Panc1 (cell line): ENCODE measurements at regions not wholly inside any gene's neighbourhood (a gene's known extent, or its start where the extent isn't known, plus 50 kb on each side); places are given as distances from the start of the nearest gene placed in this dataset.

Experiments used
- ATAC-seq: fragments of 200-7000 bp; cut with Tn5 transposase; 2 replicates; pipeline ENCODE4 v1.9.1; 2020; ENCODE audit warnings: mild to moderate bottlenecking, moderate library complexity
- BruUV-seq: library from RNA; stranded (reverse); fragments of 400-500 nt; replicated peaks from 2 replicates; lab custom pipeline; 2021; lab: Mats Ljungman, UMichigan
- CTCF ChIA-PET: fragments of 300-600 bp; sonication (Branson Sonifier 250); formaldehyde crosslinking; loops from one replicate; lab custom pipeline; 2022; ENCODE audit warnings: antibody characterized with exemption; lab: Charles Lee
- POLR2A ChIA-PET: fragments of 300-600 bp; sonication (Branson Sonifier 250); formaldehyde crosslinking; loops from one replicate; lab custom pipeline; 2022; ENCODE audit warnings: antibody characterized with exemption; lab: Charles Lee
- DNase-seq: peaks from one replicate; pipeline ENCODE4 v3.0.0-alpha.2; 2010; ENCODE audit warnings: low read depth, low spot score
- H3K27ac ChIP-seq: 2 replicates; pipeline ENCODE4 v1.5.1; 2011; ENCODE audit warnings: mild to moderate bottlenecking, low read length, inconsistent platforms
- H3K27me3 ChIP-seq: fragments of 200-500 bp; sonication (Bioruptor generic); 2 replicates; pipeline ENCODE4 v1.6.0; 2014; ENCODE audit warnings: low read length, inconsistent platforms; ENCODE audit not compliant: control insufficient read depth, insufficient read depth
- H3K36me3 ChIP-seq: fragments of 200-500 bp; sonication (Bioruptor generic); 2 replicates; pipeline ENCODE4 v1.5.1; 2014; ENCODE audit warnings: inconsistent platforms, mild to moderate bottlenecking, low read length, moderate library complexity; ENCODE audit not compliant: control insufficient read depth, insufficient read depth
- H3K4me1 ChIP-seq: 2 replicates; pipeline ENCODE4 v1.5.1; 2011; ENCODE audit warnings: inconsistent platforms, mild to moderate bottlenecking, low read length, moderate library complexity; ENCODE audit not compliant: control insufficient read depth, insufficient read depth
- H3K4me3 ChIP-seq, 2 experiments: 2 replicates each; pipeline ENCODE4 v1.5.1; 2011 to 2012; ENCODE audit warnings: low read depth in 2 of 2, low read length in 2 of 2, mild to moderate bottlenecking in 2 of 2, inconsistent platforms in 1 of 2, moderate library complexity in 1 of 2
- H3K9me3 ChIP-seq: fragments of 200-500 bp; sonication (Bioruptor generic); 2 replicates; pipeline ENCODE4 v1.5.1; 2014; ENCODE audit warnings: low read depth, mild to moderate bottlenecking, inconsistent platforms, low read length, moderate library complexity; ENCODE audit not compliant: control insufficient read depth, insufficient read depth
- CTCF ChIP-seq: fragments of 450-650 bp; IDR thresholded peaks from 2 replicates; pipeline ENCODE4 v1.5.1; 2017; ENCODE audit warnings: mild to moderate bottlenecking
- POLR2AphosphoS5 ChIP-seq: IDR thresholded peaks from 2 replicates; pipeline ENCODE4 v1.6.1; 2012; ENCODE audit warnings: mild to moderate bottlenecking, low read depth, low read length, moderate library complexity
- REST ChIP-seq, 2 experiments: IDR thresholded peaks; 2 replicates each; pipeline ENCODE4 v1.6.1; 2011 to 2012; ENCODE audit warnings: low read depth in 2 of 2, control low read depth in 1 of 2, low read length in 1 of 2, mild to moderate bottlenecking in 1 of 2, moderate library complexity in 1 of 2; ENCODE audit not compliant: insufficient read depth in 1 of 2
- SIN3A ChIP-seq: IDR thresholded peaks from 2 replicates; pipeline ENCODE4 v1.6.1; 2012; ENCODE audit warnings: low read depth, mild to moderate bottlenecking, low read length, moderate library complexity, borderline replicate concordance; ENCODE audit not compliant: insufficient read depth
- TCF7L2 ChIP-seq: IDR thresholded peaks from 2 replicates; pipeline ENCODE4 v1.6.1; 2011; ENCODE audit warnings: mild to moderate bottlenecking, low read depth, low read length, inconsistent platforms
- in situ Hi-C: cut with HindIII; loops from 2 replicates; pipeline ENCODE4 v1.10.0; 2016; ENCODE audit warnings: low sequenced_read_pairs, low pct_unique_long_range_greater_than_20kb
- intact Hi-C: fragments of 100-400 bp; cut with micrococcal nuclease; formaldehyde crosslinking; loops from one replicate; pipeline ENCODE4 v1.10.0; 2022; ENCODE audit not compliant: unreplicated experiment

- CTCF ChIA-PET: no interaction called here
- intact Hi-C loops (no loop called here), in situ Hi-C loops (no loop called here)
- TF ChIP-seq TCF7L2: no peak
- Histone ChIP-seq H3K27ac (no peak overlapping the region), H3K36me3 (no peaks in the 10 kb centered on the region), H3K4me1 (no peaks in the 10 kb centered on the region), H3K9me3 (no peaks in the 10 kb centered on the region), H3K4me3 (no peak overlapping the region), H3K27me3 (0 out of 2 replicates have a peak, but pooled peaks cover 4% of the 10 kb centered on the region)
- no TSS peak for BruUV-seq
- ATAC-seq: no peak
- POLR2A ChIA-PET: no interaction called here
- no peak for DNase-seq
Measured at GRCh38 chr6:170137911-170138910, 152.7 kb downstream of the DLL1 start.

GRCh38 chr6:170137176-170137891, 153.5 kb downstream of the DLL1 start:
- ATAC-seq (no peak), DNase-seq (no peak)
- no peaks in the 10 kb centered on the region for H3K36me3 ChIP-seq
- no peak overlapping the region for H3K4me3 ChIP-seq
- TF ChIP-seq REST (IDR thresholded peaks at IDR 0.05; ENCODE audit: insufficient read depth in 1 of 2, low read depth in 2 of 2, low read length in 1 of 2) (no peak), TCF7L2 (no peak), SIN3A (no peak), POLR2AphosphoS5 (no peak), CTCF (no peak)
- in situ Hi-C loops: no loop called here
- ChIA-PET POLR2A (no interaction called here), CTCF (no interaction called here)
- H3K4me1 ChIP-seq: no peaks in the 10 kb centered on the region
- H3K9me3 ChIP-seq: no peaks in the 10 kb centered on the region
- BruUV-seq: no TSS peak
- intact Hi-C loops: no loop called here
- H3K27ac ChIP-seq: no peak overlapping the region
- H3K27me3 ChIP-seq: 0 out of 2 replicates have a peak, but pooled peaks cover 4% of the 10 kb centered on the region
